ENCODE measurements at regions not wholly inside any gene's neighbourhood (a gene's known extent, or its start where the extent isn't known, plus 50 kb on each side); places are given as distances from the start of the nearest gene placed in this dataset.
A peak's percentile ranks its signal among the peaks of the same experiment; 100 is the strongest.

DNA sequence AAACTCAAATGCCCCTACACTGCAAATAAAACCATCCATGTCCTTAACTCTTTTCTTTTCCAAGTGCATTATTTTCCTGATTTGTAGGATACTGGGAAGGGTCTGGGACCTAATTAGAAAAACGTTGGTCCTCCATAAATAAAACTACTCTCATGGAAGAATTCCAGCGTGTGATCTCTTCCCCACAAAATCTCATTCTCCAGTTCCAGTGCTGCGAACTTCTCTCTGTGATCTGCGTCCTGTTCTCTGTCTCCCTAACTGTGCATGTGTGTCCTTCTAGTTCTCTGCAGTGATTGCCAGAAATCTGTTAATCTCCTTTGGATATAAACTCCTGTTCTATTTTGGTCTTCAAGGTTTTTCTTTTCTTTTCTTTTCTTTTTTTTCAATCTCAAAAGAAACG is 148.1 kb downstream of the BBOX1 start:
- Mint-ChIP-seq H3K36me3 (ENCODE audit: low read depth) (no peaks in the 10 kb centered on the region), H3K4me3 (no peak overlapping the region), H3K4me1 (ENCODE audit: low read depth) (peaks cover 33% of the 10 kb centered on the region), H3K27ac (no peak overlapping the region), H3K9me3 (no peaks in the 10 kb centered on the region), H3K27me3 (ENCODE audit: insufficient read depth) (0 out of 2 replicates have a peak, but pooled peaks cover 2% of the 10 kb centered on the region)
- DNase-seq = no peak
- TF ChIP-seq, protein P1, sequence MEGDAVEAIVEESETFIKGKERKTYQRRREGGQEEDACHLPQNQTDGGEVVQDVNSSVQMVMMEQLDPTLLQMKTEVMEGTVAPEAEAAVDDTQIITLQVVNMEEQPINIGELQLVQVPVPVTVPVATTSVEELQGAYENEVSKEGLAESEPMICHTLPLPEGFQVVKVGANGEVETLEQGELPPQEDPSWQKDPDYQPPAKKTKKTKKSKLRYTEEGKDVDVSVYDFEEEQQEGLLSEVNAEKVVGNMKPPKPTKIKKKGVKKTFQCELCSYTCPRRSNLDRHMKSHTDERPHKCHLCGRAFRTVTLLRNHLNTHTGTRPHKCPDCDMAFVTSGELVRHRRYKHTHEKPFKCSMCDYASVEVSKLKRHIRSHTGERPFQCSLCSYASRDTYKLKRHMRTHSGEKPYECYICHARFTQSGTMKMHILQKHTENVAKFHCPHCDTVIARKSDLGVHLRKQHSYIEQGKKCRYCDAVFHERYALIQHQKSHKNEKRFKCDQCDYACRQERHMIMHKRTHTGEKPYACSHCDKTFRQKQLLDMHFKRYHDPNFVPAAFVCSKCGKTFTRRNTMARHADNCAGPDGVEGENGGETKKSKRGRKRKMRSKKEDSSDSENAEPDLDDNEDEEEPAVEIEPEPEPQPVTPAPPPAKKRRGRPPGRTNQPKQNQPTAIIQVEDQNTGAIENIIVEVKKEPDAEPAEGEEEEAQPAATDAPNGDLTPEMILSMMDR (IDR thresholded peaks at IDR 0.05) = no peak

DNA sequence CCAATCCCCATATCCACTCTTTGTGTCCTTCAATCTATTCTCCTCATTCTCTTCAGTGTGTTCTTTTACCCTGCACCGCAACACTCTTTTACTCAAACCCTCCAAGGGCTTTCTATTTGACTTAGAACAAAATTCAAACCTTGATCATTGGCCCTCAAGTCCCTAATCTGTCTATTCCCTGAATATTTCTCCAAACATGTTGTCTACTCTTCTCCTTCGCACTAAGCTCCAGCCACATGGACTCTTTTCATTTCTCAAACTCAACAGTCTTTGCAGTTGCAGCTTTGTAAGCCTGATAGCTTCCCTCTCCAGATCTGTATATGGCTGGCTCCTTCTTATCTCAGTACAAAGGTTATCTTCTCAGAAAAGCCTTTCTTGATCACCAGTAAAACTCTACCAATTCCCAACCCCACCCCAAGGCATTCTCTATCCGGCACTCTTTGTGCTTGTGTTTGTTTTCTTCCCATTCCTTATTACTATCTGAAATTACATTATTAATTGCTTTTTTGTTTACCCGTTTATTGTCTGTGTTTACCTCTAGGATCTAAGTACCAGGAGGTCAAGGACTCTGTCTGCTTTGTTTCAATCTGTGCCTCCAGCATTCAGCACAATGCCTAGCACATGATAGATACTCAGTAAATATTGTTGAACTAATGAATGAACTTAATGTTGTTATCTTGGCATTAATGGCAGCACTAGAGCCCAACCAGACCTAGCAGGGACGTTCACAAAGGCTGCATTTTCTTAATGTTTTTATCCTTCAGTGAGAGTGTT is 147.4 kb downstream of the BBOX1 start:
- no peak for DNase-seq
- no peak overlapping the region for H3K27ac Mint-ChIP-seq
- peaks cover 33% of the 10 kb centered on the region for H3K4me1 Mint-ChIP-seq (ENCODE audit: low read depth)
- TF ChIP-seq, protein P1 (IDR thresholded peaks at IDR 0.05) = no peak
- H3K4me3 Mint-ChIP-seq = no peak overlapping the region
- no peaks in the 10 kb centered on the region for H3K9me3 Mint-ChIP-seq
- H3K27me3 Mint-ChIP-seq (ENCODE audit: insufficient read depth) = 0 out of 2 replicates have a peak, but pooled peaks cover 2% of the 10 kb centered on the region
- no peaks in the 10 kb centered on the region for H3K36me3 Mint-ChIP-seq (ENCODE audit: low read depth)

DNA sequence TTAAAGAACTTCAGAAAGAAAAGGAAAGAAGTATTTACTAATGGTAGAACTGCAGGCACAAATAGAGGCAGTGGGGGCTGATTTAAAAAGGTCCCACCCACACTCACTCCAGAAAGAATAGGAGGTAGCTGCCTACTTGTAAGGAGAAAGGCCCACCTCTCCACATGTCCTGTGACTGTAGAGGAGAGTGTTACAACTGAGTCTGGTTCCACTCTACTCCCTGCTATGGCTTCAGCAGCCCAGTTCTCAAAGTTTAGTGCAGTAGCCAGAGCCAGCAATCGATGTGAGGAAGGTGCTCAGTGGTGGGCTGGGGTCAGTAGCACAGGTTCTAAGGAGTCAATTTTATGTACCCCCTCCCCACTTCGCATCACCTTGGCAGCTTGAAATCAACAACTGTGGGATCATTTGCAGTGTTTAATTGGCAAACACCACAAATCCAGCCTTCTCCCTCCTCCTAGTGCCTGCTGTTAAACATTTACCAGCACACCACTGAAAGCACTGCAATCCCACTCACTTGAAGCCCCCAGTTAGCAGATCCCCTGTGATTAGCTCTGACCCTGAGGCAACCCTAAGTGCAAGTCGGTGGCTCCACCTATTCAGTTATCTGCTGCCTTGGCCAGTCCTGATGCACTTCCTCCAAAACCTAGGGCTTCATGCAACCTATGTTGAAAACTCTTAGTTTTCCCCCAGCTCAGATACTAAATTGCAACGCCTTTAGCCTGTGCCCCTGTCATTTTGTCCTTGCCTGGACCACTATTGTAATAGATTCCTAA is 146.6 kb downstream of the BBOX1 start:
- no peak for DNase-seq
- no peak overlapping the region for H3K4me3 Mint-ChIP-seq
- TF ChIP-seq, protein P1 (IDR thresholded peaks at IDR 0.05) = no peak
- no peak overlapping the region for H3K27ac Mint-ChIP-seq
- 0 out of 2 replicates have a peak, but pooled peaks cover 2% of the 10 kb centered on the region for H3K27me3 Mint-ChIP-seq (ENCODE audit: insufficient read depth)
- no peaks in the 10 kb centered on the region for H3K36me3 Mint-ChIP-seq (ENCODE audit: low read depth)
- H3K4me1 Mint-ChIP-seq (ENCODE audit: low read depth) = peaks cover 33% of the 10 kb centered on the region
- no peaks in the 10 kb centered on the region for H3K9me3 Mint-ChIP-seq

- H3K9me3 Mint-ChIP-seq = no peaks in the 10 kb centered on the region
- H3K4me1 Mint-ChIP-seq (ENCODE audit: low read depth) = peaks cover 33% of the 10 kb centered on the region
- no peak for DNase-seq
- peaks cover 3% of the 10 kb centered on the region; the same call in 1 of the 2 replicates for H3K27me3 Mint-ChIP-seq (ENCODE audit: insufficient read depth)
- no peak overlapping the region for H3K27ac Mint-ChIP-seq
- H3K36me3 Mint-ChIP-seq (ENCODE audit: low read depth) = no peaks in the 10 kb centered on the region
- no peak overlapping the region for H3K4me3 Mint-ChIP-seq
- TF ChIP-seq, protein P1 (IDR thresholded peaks at IDR 0.05) = no peak
Measured at GRCh38 chr11:27186580-27186979, 146.0 kb downstream of the BBOX1 start.

GRCh38 chr11:27184458-27185312 is 144.1 kb downstream of the BBOX1 start:
- Mint-ChIP-seq H3K9me3 (no peaks in the 10 kb centered on the region), H3K27ac (peak overlapping the region; percentile 46; the same call in 1 of the 2 replicates), H3K36me3 (ENCODE audit: low read depth) (no peaks in the 10 kb centered on the region), H3K4me3 (no peak overlapping the region), H3K4me1 (ENCODE audit: low read depth) (peaks cover 24% of the 10 kb centered on the region), H3K27me3 (ENCODE audit: insufficient read depth) (peaks cover 3% of the 10 kb centered on the region; the same call in 1 of the 2 replicates)
- DNase-seq = peak; percentile 16
- TF ChIP-seq, protein P1 (IDR thresholded peaks at IDR 0.05) = no peak
